Medulla oblongata (tissue), 1 donor: ENCODE measurements at regions not wholly inside any gene's neighbourhood (a gene's known extent, or its start where the extent isn't known, plus 50 kb on each side); places are given as distances from the start of the nearest gene placed in this dataset.
"Not testable (repeated sequence)": the region's sequence is repeated elsewhere in the genome, so short reads cannot be mapped to it uniquely, and the experiment has no call there.

ENCODE experiments used
- DNase-seq: peaks from one replicate; pipeline ENCODE4 v3.0.0-alpha.2; 2015; ENCODE audit errors: extremely low spot score

- DNase-seq: no peak
These were observed 329.9 kb downstream of the QKI start for GRCh38 chr6:163744256-163744925.

GRCh38 chr6:163743796-163744195 is 329.3 kb downstream of the QKI start:
- no peak for DNase-seq

GRCh38 chr6:163741743-163742363 is 327.3 kb downstream of the QKI start:
- DNase-seq: no peak

- no peak for DNase-seq
These were observed 326.8 kb downstream of the QKI start for GRCh38 chr6:163741342-163741741.

- no peak for DNase-seq
These were observed 325.4 kb downstream of the QKI start for GRCh38 chr6:163739966-163740365.

- no peak for DNase-seq
These were observed 324.8 kb downstream of the QKI start for GRCh38 chr6:163739408-163739725.

GRCh38 chr6:163738725-163739407 is 324.3 kb downstream of the QKI start:
- DNase-seq: no peak

- DNase-seq: no peak
These were observed 323.8 kb downstream of the QKI start for GRCh38 chr6:163738304-163738703.

GRCh38 chr6:163735076-163735475 is 320.6 kb downstream of the QKI start:
- no peak for DNase-seq

GRCh38 chr6:163733061-163733460 is 318.5 kb downstream of the QKI start:
- DNase-seq: no peak

GRCh38 chr6:163732479-163732878 is 318.0 kb downstream of the QKI start:
- no peak for DNase-seq

GRCh38 chr6:163732014-163732351 is 317.5 kb downstream of the QKI start:
- not testable (repeated sequence) for DNase-seq

- no peak for DNase-seq
These were observed 316.9 kb downstream of the QKI start for GRCh38 chr6:163731215-163732013.

- DNase-seq: no peak
These were observed 316.0 kb downstream of the QKI start for GRCh38 chr6:163730246-163731210.

GRCh38 chr6:163729127-163729872 is 314.8 kb downstream of the QKI start:
- DNase-seq: no peak

GRCh38 chr6:163728442-163729126 is 314.1 kb downstream of the QKI start:
- no peak for DNase-seq

- no peak for DNase-seq
These were observed 311.6 kb downstream of the QKI start for GRCh38 chr6:163726037-163726695.

GRCh38 chr6:163725008-163725941 is 310.8 kb downstream of the QKI start:
- DNase-seq: no peak
